HS-5 (cell line): ENCODE measurements at regions not wholly inside any gene's neighbourhood (a gene's known extent, or its start where the extent isn't known, plus 50 kb on each side); places are given as distances from the start of the nearest gene placed in this dataset.

Source experiments
- DNase-seq: peaks from one replicate; pipeline ENCODE4 v3.0.0-alpha.2; 2012; ENCODE audit warnings: low read depth

GRCh38 chr7:45235905-45236304, 78.3 kb downstream of the RAMP3 start:
- DNase-seq = no peak

- no peak for DNase-seq
These were observed 79.1 kb downstream of the RAMP3 start for GRCh38 chr7:45236666-45237065.

DNA sequence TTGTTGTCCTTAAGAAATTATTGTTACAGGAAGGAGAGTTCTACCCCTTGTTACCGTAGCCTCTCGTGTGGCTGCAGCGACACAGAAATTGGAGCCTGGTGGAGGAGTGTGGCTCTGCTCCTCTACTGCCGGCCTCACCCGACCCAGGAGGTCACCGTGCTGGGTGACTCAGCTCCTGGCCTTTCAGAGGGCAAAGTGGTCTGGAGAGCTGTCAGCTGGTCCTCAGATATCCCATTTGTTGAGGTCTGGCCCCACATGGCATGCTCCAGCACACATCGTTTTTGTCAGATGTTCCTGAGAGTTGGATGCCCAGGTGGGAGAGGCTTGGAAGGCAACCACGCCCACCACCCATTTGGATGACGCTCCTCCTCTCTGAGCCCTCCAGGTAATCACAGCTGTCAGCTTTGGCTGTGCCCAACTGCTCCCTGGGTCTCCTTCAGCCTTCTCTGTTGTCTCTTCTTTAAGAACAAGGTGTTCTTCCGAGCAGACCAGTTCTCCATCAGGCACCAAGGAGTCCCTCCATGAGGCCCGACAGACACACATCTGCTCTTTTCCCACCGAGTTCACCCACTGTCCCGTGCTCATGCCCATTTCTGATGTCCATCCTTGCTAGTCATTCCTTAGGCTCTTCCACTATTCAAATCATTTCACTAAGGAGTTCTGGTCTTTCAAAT, 80.3 kb downstream of the RAMP3 start:
- no peak for DNase-seq

GRCh38 chr7:45238806-45239205, 81.2 kb downstream of the RAMP3 start:
- DNase-seq = no peak

- peak; percentile 79 for DNase-seq
These were observed 81.9 kb downstream of the RAMP3 start for GRCh38 chr7:45239486-45239885.

- no peak for DNase-seq
These were observed 82.7 kb downstream of the RAMP3 start for GRCh38 chr7:45240273-45240771.

- no peak for DNase-seq
These were observed 83.3 kb downstream of the RAMP3 start for GRCh38 chr7:45240926-45241325.

DNA sequence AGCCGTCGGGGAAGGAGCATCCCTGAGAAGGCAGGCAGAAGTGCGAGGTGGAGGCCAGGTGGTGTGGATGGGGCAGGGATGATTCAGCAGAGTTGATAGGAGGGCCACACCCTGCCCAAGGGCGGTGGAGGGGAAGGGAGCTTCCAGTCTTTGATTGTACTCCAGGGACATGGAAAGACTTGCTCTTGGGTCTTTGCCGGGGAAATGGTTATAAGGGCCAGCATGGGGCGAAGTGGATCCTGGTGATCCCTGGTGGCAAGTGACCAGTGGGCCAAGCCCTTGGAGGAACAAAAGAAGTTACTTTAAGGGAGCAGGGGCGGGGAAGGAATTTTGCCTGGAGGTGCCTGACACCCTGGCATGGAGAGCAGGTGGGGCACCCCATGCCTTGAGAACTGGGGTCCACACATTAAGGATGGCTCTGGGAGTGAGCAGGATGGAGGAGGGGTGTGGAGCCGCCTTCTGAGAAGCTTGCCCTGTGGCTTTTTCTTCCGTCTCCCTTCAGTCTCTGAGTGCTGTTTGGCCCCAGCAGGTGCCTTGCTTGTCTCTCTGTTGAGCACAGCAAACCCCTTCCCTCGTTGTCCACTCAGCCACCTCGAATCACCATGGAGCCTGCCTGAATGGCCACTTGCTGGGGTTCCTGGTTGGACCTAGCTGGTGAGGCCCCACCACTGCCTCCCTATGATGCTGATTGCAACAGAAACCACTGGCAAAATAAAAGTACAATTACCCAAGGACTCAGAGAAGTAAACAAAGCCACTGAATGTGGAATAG, 83.9 kb downstream of the RAMP3 start:
- DNase-seq = no peak

- no peak for DNase-seq
These were observed 84.7 kb downstream of the RAMP3 start for GRCh38 chr7:45242261-45242660.

- no peak for DNase-seq
These were observed 85.1 kb downstream of the RAMP3 start for GRCh38 chr7:45242698-45243097.

GRCh38 chr7:45244981-45245380, 87.4 kb downstream of the RAMP3 start:
- no peak for DNase-seq

- no peak for DNase-seq
These were observed 88.7 kb downstream of the RAMP3 start for GRCh38 chr7:45246339-45246738.

GRCh38 chr7:45252248-45252647, 94.7 kb downstream of the RAMP3 start:
- DNase-seq = no peak

GRCh38 chr7:45252857-45253256, 95.3 kb downstream of the RAMP3 start:
- DNase-seq = no peak

DNA sequence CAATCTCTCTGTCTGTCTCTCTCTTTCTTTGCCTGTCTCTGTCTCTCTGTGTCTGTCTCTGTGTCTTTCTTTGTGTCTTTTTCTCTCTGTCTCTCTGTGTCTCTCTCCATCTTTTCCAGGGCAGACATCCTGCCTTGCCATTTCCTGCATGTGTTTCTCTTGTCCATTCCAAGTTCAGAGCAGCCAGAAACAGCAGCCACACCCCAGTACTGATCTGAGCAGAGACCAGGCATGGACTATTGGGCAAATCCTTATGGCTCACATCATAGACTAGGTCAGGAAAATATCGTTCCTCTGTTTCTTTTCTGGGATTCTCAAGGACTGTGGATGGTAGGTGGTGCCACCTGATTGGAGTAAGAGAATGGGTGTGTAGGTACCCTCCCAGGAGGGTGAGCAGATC, 95.8 kb downstream of the RAMP3 start:
- DNase-seq = no peak

DNA sequence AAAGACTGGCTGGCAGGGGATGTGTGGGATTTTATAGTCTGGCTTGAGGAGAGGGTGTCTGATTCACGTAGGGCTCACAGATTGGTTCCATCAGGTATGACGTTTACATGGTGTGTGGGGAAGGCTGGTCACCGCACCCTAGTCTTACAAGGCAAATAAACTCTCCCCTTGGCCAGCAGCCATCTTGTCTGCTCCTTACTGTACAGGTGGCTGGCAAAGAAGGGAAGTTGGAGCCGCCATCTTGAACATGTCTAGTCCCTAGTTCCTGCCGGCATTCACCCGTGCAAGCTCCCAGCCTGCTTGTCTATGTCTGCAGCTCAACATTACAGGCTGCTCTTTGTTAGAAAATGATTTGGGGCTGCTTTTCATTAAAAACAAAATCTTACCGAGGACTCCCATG, 97.6 kb downstream of the RAMP3 start:
- DNase-seq = no peak

DNA sequence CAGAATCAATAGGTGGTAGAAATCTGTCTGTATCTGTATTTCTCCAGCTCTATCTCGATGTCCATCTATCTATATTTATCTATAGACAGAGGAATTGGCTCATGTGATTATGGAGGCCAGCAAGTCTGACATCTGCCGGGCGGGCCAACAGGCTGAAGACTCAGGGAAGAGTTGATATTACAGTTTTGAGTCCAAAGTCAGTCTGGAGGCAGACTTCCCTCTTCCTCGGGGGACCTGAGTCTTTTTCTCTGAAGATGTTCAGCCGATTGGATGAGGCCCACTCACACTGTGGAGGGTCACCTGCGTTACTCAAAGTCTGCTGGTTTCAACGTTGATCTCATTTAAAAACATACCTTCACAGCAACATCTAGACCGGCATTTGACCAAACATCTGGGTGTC, 98.7 kb downstream of the RAMP3 start:
- DNase-seq = no peak

DNA sequence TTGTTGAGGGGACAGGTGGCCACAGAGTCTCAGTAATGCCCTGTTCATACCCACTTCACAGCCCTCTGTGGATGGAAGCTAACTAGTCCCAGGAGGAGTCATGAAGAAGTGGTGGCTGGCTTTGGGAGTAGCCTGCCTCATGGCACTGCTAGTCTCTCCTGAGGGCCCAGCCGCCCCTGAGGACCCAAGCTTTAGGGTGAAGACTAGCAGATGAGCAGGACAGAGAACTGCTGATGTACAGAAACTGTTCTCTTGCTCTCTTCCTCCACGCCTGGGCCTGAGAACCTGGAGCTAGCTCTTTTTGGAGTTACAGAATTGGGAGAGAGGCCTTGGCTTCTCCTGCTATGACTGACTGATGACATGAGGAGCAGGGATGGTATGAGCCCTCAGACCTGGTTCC, 99.2 kb downstream of the RAMP3 start:
- no peak for DNase-seq

- DNase-seq = no peak
These were observed 99.7 kb downstream of the RAMP3 start for GRCh38 chr7:45257284-45257683.

GRCh38 chr7:45258533-45259226, 101.1 kb downstream of the RAMP3 start:
- DNase-seq = no peak

- no peak for DNase-seq
These were observed 101.6 kb downstream of the RAMP3 start for GRCh38 chr7:45259227-45259596.

GRCh38 chr7:45259966-45260646, 102.5 kb downstream of the RAMP3 start:
- DNase-seq = no peak
